Panc1 (cell line): ENCODE measurements at regions not wholly inside any gene's neighbourhood (a gene's known extent, or its start where the extent isn't known, plus 50 kb on each side); places are given as distances from the start of the nearest gene placed in this dataset.

ENCODE experiments used
- ATAC-seq: fragments of 200-7000 bp; cut with Tn5 transposase; 2 replicates; pipeline ENCODE4 v1.9.1; 2020; ENCODE audit warnings: mild to moderate bottlenecking, moderate library complexity
- BruUV-seq: library from RNA; stranded (reverse); fragments of 400-500 nt; replicated peaks from 2 replicates; lab custom pipeline; 2021; lab: Mats Ljungman, UMichigan
- CTCF ChIA-PET: fragments of 300-600 bp; sonication (Branson Sonifier 250); formaldehyde crosslinking; loops from one replicate; lab custom pipeline; 2022; ENCODE audit warnings: antibody characterized with exemption; lab: Charles Lee
- POLR2A ChIA-PET: fragments of 300-600 bp; sonication (Branson Sonifier 250); formaldehyde crosslinking; loops from one replicate; lab custom pipeline; 2022; ENCODE audit warnings: antibody characterized with exemption; lab: Charles Lee
- DNase-seq: peaks from one replicate; pipeline ENCODE4 v3.0.0-alpha.2; 2010; ENCODE audit warnings: low read depth, low spot score
- H3K27ac ChIP-seq: 2 replicates; pipeline ENCODE4 v1.5.1; 2011; ENCODE audit warnings: mild to moderate bottlenecking, low read length, inconsistent platforms
- H3K27me3 ChIP-seq: fragments of 200-500 bp; sonication (Bioruptor generic); 2 replicates; pipeline ENCODE4 v1.6.0; 2014; ENCODE audit warnings: low read length, inconsistent platforms; ENCODE audit not compliant: control insufficient read depth, insufficient read depth
- H3K36me3 ChIP-seq: fragments of 200-500 bp; sonication (Bioruptor generic); 2 replicates; pipeline ENCODE4 v1.5.1; 2014; ENCODE audit warnings: inconsistent platforms, mild to moderate bottlenecking, low read length, moderate library complexity; ENCODE audit not compliant: control insufficient read depth, insufficient read depth
- H3K4me1 ChIP-seq: 2 replicates; pipeline ENCODE4 v1.5.1; 2011; ENCODE audit warnings: inconsistent platforms, mild to moderate bottlenecking, low read length, moderate library complexity; ENCODE audit not compliant: control insufficient read depth, insufficient read depth
- H3K4me3 ChIP-seq, 2 experiments: 2 replicates each; pipeline ENCODE4 v1.5.1; 2011 to 2012; ENCODE audit warnings: low read depth in 2 of 2, low read length in 2 of 2, mild to moderate bottlenecking in 2 of 2, inconsistent platforms in 1 of 2, moderate library complexity in 1 of 2
- H3K9me3 ChIP-seq: fragments of 200-500 bp; sonication (Bioruptor generic); 2 replicates; pipeline ENCODE4 v1.5.1; 2014; ENCODE audit warnings: low read depth, mild to moderate bottlenecking, inconsistent platforms, low read length, moderate library complexity; ENCODE audit not compliant: control insufficient read depth, insufficient read depth
- POLR2AphosphoS5 ChIP-seq: IDR thresholded peaks from 2 replicates; pipeline ENCODE4 v1.6.1; 2012; ENCODE audit warnings: mild to moderate bottlenecking, low read depth, low read length, moderate library complexity
- SIN3A ChIP-seq: IDR thresholded peaks from 2 replicates; pipeline ENCODE4 v1.6.1; 2012; ENCODE audit warnings: low read depth, mild to moderate bottlenecking, low read length, moderate library complexity, borderline replicate concordance; ENCODE audit not compliant: insufficient read depth
- TCF7L2 ChIP-seq: IDR thresholded peaks from 2 replicates; pipeline ENCODE4 v1.6.1; 2011; ENCODE audit warnings: mild to moderate bottlenecking, low read depth, low read length, inconsistent platforms
- in situ Hi-C: cut with HindIII; loops from 2 replicates; pipeline ENCODE4 v1.10.0; 2016; ENCODE audit warnings: low sequenced_read_pairs, low pct_unique_long_range_greater_than_20kb
- intact Hi-C: fragments of 100-400 bp; cut with micrococcal nuclease; formaldehyde crosslinking; loops from one replicate; pipeline ENCODE4 v1.10.0; 2022; ENCODE audit not compliant: unreplicated experiment
- TF ChIP-seq, protein P1 (sequence below): fragments of 450-650 bp; IDR thresholded peaks from 2 replicates; pipeline ENCODE4 v1.5.1; 2017; ENCODE audit warnings: mild to moderate bottlenecking
- TF ChIP-seq, protein P2 (sequence below), 2 experiments: IDR thresholded peaks; 2 replicates each; pipeline ENCODE4 v1.6.1; 2011 to 2012; ENCODE audit warnings: low read depth in 2 of 2, control low read depth in 1 of 2, low read length in 1 of 2, mild to moderate bottlenecking in 1 of 2, moderate library complexity in 1 of 2; ENCODE audit not compliant: insufficient read depth in 1 of 2

GRCh38 chr19:57067440-57067839 is 52.3 kb upstream of the USP29 start:
- TF ChIP-seq POLR2AphosphoS5: no peak
- TF ChIP-seq, protein P1, sequence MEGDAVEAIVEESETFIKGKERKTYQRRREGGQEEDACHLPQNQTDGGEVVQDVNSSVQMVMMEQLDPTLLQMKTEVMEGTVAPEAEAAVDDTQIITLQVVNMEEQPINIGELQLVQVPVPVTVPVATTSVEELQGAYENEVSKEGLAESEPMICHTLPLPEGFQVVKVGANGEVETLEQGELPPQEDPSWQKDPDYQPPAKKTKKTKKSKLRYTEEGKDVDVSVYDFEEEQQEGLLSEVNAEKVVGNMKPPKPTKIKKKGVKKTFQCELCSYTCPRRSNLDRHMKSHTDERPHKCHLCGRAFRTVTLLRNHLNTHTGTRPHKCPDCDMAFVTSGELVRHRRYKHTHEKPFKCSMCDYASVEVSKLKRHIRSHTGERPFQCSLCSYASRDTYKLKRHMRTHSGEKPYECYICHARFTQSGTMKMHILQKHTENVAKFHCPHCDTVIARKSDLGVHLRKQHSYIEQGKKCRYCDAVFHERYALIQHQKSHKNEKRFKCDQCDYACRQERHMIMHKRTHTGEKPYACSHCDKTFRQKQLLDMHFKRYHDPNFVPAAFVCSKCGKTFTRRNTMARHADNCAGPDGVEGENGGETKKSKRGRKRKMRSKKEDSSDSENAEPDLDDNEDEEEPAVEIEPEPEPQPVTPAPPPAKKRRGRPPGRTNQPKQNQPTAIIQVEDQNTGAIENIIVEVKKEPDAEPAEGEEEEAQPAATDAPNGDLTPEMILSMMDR: no peak
- TF ChIP-seq TCF7L2: no peak
- TF ChIP-seq SIN3A: no peak
- TF ChIP-seq, protein P2, sequence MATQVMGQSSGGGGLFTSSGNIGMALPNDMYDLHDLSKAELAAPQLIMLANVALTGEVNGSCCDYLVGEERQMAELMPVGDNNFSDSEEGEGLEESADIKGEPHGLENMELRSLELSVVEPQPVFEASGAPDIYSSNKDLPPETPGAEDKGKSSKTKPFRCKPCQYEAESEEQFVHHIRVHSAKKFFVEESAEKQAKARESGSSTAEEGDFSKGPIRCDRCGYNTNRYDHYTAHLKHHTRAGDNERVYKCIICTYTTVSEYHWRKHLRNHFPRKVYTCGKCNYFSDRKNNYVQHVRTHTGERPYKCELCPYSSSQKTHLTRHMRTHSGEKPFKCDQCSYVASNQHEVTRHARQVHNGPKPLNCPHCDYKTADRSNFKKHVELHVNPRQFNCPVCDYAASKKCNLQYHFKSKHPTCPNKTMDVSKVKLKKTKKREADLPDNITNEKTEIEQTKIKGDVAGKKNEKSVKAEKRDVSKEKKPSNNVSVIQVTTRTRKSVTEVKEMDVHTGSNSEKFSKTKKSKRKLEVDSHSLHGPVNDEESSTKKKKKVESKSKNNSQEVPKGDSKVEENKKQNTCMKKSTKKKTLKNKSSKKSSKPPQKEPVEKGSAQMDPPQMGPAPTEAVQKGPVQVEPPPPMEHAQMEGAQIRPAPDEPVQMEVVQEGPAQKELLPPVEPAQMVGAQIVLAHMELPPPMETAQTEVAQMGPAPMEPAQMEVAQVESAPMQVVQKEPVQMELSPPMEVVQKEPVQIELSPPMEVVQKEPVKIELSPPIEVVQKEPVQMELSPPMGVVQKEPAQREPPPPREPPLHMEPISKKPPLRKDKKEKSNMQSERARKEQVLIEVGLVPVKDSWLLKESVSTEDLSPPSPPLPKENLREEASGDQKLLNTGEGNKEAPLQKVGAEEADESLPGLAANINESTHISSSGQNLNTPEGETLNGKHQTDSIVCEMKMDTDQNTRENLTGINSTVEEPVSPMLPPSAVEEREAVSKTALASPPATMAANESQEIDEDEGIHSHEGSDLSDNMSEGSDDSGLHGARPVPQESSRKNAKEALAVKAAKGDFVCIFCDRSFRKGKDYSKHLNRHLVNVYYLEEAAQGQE (IDR thresholded peaks at IDR 0.05; ENCODE audit: insufficient read depth in 1 of 2, low read depth in 2 of 2, low read length in 1 of 2): no peak
- DNase-seq (no peak), ATAC-seq (no peak)
- intact Hi-C loops (no loop called here), in situ Hi-C loops (no loop called here)
- Histone ChIP-seq H3K36me3 (no peaks in the 10 kb centered on the region), H3K4me1 (no peaks in the 10 kb centered on the region), H3K4me3 (no peak overlapping the region), H3K27me3 (no peaks in the 10 kb centered on the region), H3K9me3 (no peaks in the 10 kb centered on the region), H3K27ac (no peak overlapping the region)
- BruUV-seq: no TSS peak
- ChIA-PET POLR2A (no interaction called here), CTCF (no interaction called here)

- no peaks in the 10 kb centered on the region for H3K4me1 ChIP-seq
- in situ Hi-C loops (no loop called here), intact Hi-C loops (no loop called here)
- no TSS peak for BruUV-seq
- ATAC-seq (0 out of 2 replicates have a peak, but pooled peaks have one; percentile 13), DNase-seq (no peak)
- H3K27me3 ChIP-seq: no peaks in the 10 kb centered on the region
- H3K36me3 ChIP-seq: no peaks in the 10 kb centered on the region
- no peak overlapping the region for H3K27ac ChIP-seq
- ChIA-PET POLR2A (no interaction called here), CTCF (no interaction called here)
- TF ChIP-seq SIN3A (no peak), POLR2AphosphoS5 (no peak), TCF7L2 (no peak)
- TF ChIP-seq, protein P2 (IDR thresholded peaks at IDR 0.05; ENCODE audit: insufficient read depth in 1 of 2, low read depth in 2 of 2, low read length in 1 of 2): no peak
- TF ChIP-seq, protein P1: no peak
- H3K4me3 ChIP-seq: no peak overlapping the region
- H3K9me3 ChIP-seq: no peaks in the 10 kb centered on the region
These were observed 51.5 kb upstream of the USP29 start for GRCh38 chr19:57068311-57068710.
